Upper lobe of left lung (tissue), 6 donors: ENCODE measurements at regions not wholly inside any gene's neighbourhood (a gene's known extent, or its start where the extent isn't known, plus 50 kb on each side); places are given as distances from the start of the nearest gene placed in this dataset.

Experiments
- ATAC-seq, 2 donors: fragments of 200-7000 bp; cut with Tn5 transposase; one replicate each; pipeline ENCODE4 v1.9.1; 2022; ENCODE audit warnings: mild to moderate bottlenecking in 2 of 2, moderate library complexity in 2 of 2; ENCODE audit not compliant: low FRiP score in 2 of 2
- DNase-seq, 2 donors: peaks; one replicate each; pipeline ENCODE4 v3.0.0-alpha.2; 2019 to 2020
- H3K27ac ChIP-seq, 4 donors: fragments of 200-600 bp; sonication (generic); one replicate each; pipeline ENCODE4 v1.5.1; 2016 to 2019
- H3K27me3 ChIP-seq, 4 donors: fragments of 200-600 bp; sonication (generic); one replicate each; pipeline ENCODE4 v1.5.1; 2017 to 2019
- H3K36me3 ChIP-seq, 4 donors: fragments of 200-600 bp; sonication (generic); one replicate each; pipeline ENCODE4 v1.5.1; 2016 to 2019
- H3K4me1 ChIP-seq, 4 donors: fragments of 200-600 bp; sonication (generic); one replicate each; pipeline ENCODE4 v1.5.1; 2018 to 2019
- H3K4me3 ChIP-seq, 4 donors: fragments of 200-600 bp; sonication (generic); one replicate each; pipeline ENCODE4 v1.5.1; 2017 to 2019; ENCODE audit warnings: mild to moderate bottlenecking in 2 of 4, moderate library complexity in 1 of 4
- H3K9me3 ChIP-seq, 4 donors: fragments of 200-600 bp; sonication (generic); one replicate each; pipeline ENCODE4 v1.5.1; 2018 to 2019
- CTCF ChIP-seq, 6 experiments: fragments of 450-650 bp in 4 of 6; fragments of 200-600 bp in 2 of 6; sonication (generic) in 2 of 6; IDR thresholded peaks; one replicate each; pipeline ENCODE4 v1.5.1; 2016 to 2019; ENCODE audit warnings: antibody characterized with exemption in 6 of 6
- EP300 ChIP-seq, 4 donors: sonication (generic); formaldehyde crosslinking; IDR thresholded peaks; one replicate each; pipeline ENCODE4 v1.5.1; 2017; ENCODE audit warnings: antibody characterized with exemption in 4 of 4, control low read depth in 2 of 4
- POLR2A ChIP-seq, 4 donors: fragments of 450-650 bp; IDR thresholded peaks; one replicate each; pipeline ENCODE4 v1.5.1; 2016 to 2017; ENCODE audit warnings: antibody characterized with exemption in 4 of 4, mild to moderate bottlenecking in 2 of 4
- POLR2AphosphoS5 ChIP-seq, 2 donors: sonication (generic); formaldehyde crosslinking; IDR thresholded peaks; one replicate each; pipeline ENCODE4 v1.5.1; 2017; ENCODE audit warnings: antibody characterized with exemption in 2 of 2
- WGBS, 2 donors: methylation state at CpG; one replicate each; pipeline ENCODE4 v1.1.5; 2017 to 2018; 5-methylcytosine and 5-hydroxymethylcytosine counted together
- donor health status: DM: no; HTN: no; CAD: no; lungs with moderate emphysema.
- donor health status: DM: no; HTN: yes; CAD: no; lungs with severe emphysema.

- 96 to 100% methylated on average over 3 to 4 of the region's 5 CpGs for WGBS, 2 donors
- TF ChIP-seq EP300 (IDR thresholded peaks at IDR 0.05): no peak
- TF ChIP-seq POLR2A (IDR thresholded peaks at IDR 0.05): no peak
- TF ChIP-seq CTCF (IDR thresholded peaks at IDR 0.05): no peak
- TF ChIP-seq POLR2AphosphoS5 (IDR thresholded peaks at IDR 0.05): no peak
- Histone ChIP-seq H3K9me3 (no peaks in the 10 kb centered on the region), H3K4me3 (no peak overlapping the region), H3K27ac (no peak overlapping the region), H3K36me3 (no peaks in the 10 kb centered on the region), H3K27me3 (no peaks in the 10 kb centered on the region), H3K4me1 (no peaks in the 10 kb centered on the region)
- ATAC-seq (peak in 1 of 2 donors; percentile 26), DNase-seq (peak in 1 of 2 donors; percentile 53)
Measured at GRCh38 chr7:106386958-106387357, 102.2 kb upstream of the NAMPT start.

- DNase-seq (no peak), ATAC-seq (no peak)
- Histone ChIP-seq H3K27ac (no peak overlapping the region), H3K4me3 (no peak overlapping the region), H3K36me3 (no peaks in the 10 kb centered on the region), H3K9me3 (no peaks in the 10 kb centered on the region), H3K27me3 (no peaks in the 10 kb centered on the region), H3K4me1 (no peaks in the 10 kb centered on the region)
- TF ChIP-seq POLR2AphosphoS5 (IDR thresholded peaks at IDR 0.05): no peak
- no peak for TF ChIP-seq CTCF (IDR thresholded peaks at IDR 0.05)
Measured at GRCh38 chr7:106384373-106384772, 99.6 kb upstream of the NAMPT start.

- Histone ChIP-seq H3K4me3 (no peak overlapping the region), H3K4me1 (no peaks in the 10 kb centered on the region), H3K36me3 (no peaks in the 10 kb centered on the region), H3K9me3 (no peaks in the 10 kb centered on the region), H3K27ac (no peak overlapping the region), H3K27me3 (no peaks in the 10 kb centered on the region)
- DNase-seq: no peak
- no peak for ATAC-seq
- no peak for TF ChIP-seq CTCF (IDR thresholded peaks at IDR 0.05)
- no peak for TF ChIP-seq EP300 (IDR thresholded peaks at IDR 0.05)
- WGBS, 2 donors: 92 to 100% methylated on average over 1 of the region's 1 CpG
Measured at GRCh38 chr7:106382929-106383328, 98.1 kb upstream of the NAMPT start.

GRCh38 chr7:106382129-106382528, 97.3 kb upstream of the NAMPT start:
- H3K27me3 ChIP-seq: no peaks in the 10 kb centered on the region
- TF ChIP-seq CTCF (IDR thresholded peaks at IDR 0.05) (no peak), EP300 (IDR thresholded peaks at IDR 0.05) (no peak), POLR2AphosphoS5 (IDR thresholded peaks at IDR 0.05) (no peak), POLR2A (IDR thresholded peaks at IDR 0.05) (no peak)
- 82 to 100% methylated on average over 1 of the region's 1 CpG for WGBS, 2 donors
- H3K4me1 ChIP-seq: no peaks in the 10 kb centered on the region
- H3K4me3 ChIP-seq: no peak overlapping the region
- no peaks in the 10 kb centered on the region for H3K9me3 ChIP-seq
- H3K36me3 ChIP-seq: no peaks in the 10 kb centered on the region
- no peak for ATAC-seq
- DNase-seq: no peak
- no peak overlapping the region for H3K27ac ChIP-seq

GRCh38 chr7:106381252-106381651, 96.5 kb upstream of the NAMPT start:
- WGBS, 2 donors: 63 to 69% methylated on average over 2 of the region's 2 CpGs
- ATAC-seq: no peak
- H3K4me3 ChIP-seq: no peak overlapping the region
- H3K36me3 ChIP-seq: no peaks in the 10 kb centered on the region
- no peak for DNase-seq
- no peaks in the 10 kb centered on the region for H3K4me1 ChIP-seq
- no peak overlapping the region for H3K27ac ChIP-seq
- H3K27me3 ChIP-seq: no peaks in the 10 kb centered on the region
- TF ChIP-seq CTCF (IDR thresholded peaks at IDR 0.05) (no peak), POLR2AphosphoS5 (IDR thresholded peaks at IDR 0.05) (no peak), EP300 (IDR thresholded peaks at IDR 0.05) (no peak), POLR2A (IDR thresholded peaks at IDR 0.05) (no peak)
- H3K9me3 ChIP-seq: no peaks in the 10 kb centered on the region
